Renal pelvis (tissue), 1 donor: ENCODE measurements at regions not wholly inside any gene's neighbourhood (a gene's known extent, or its start where the extent isn't known, plus 50 kb on each side); places are given as distances from the start of the nearest gene placed in this dataset.
"Not testable (repeated sequence)": the region's sequence is repeated elsewhere in the genome, so short reads cannot be mapped to it uniquely, and the experiment has no call there.

Experiments
- DNase-seq: peaks from one replicate; pipeline ENCODE4 v3.0.0-alpha.2; 2013

- DNase-seq, result no peak
Observed at GRCh38 chr5:138702166-138703077, 50.8 kb upstream of the CTNNA1 start.

GRCh38 chr5:138701678-138702077, 51.5 kb upstream of the CTNNA1 start:
- no peak for DNase-seq

- no peak for DNase-seq
Observed at GRCh38 chr5:138700581-138701362, 52.5 kb upstream of the CTNNA1 start.

GRCh38 chr5:138699482-138699881, 53.7 kb upstream of the CTNNA1 start:
- no peak for DNase-seq

GRCh38 chr5:138698713-138699112, 54.5 kb upstream of the CTNNA1 start:
- DNase-seq, result no peak

GRCh38 chr5:138697720-138698360, 55.4 kb upstream of the CTNNA1 start:
- DNase-seq, result no peak

GRCh38 chr5:138696501-138696900, 56.7 kb upstream of the CTNNA1 start:
- no peak for DNase-seq

- DNase-seq, result no peak
Observed at GRCh38 chr5:138695781-138696180, 57.4 kb upstream of the CTNNA1 start.

GRCh38 chr5:138694146-138694545, 59.1 kb upstream of the CTNNA1 start:
- DNase-seq, result no peak

GRCh38 chr5:138692370-138692769, 60.9 kb upstream of the CTNNA1 start:
- no peak for DNase-seq

GRCh38 chr5:138686668-138687067, 66.6 kb upstream of the CTNNA1 start:
- no peak for DNase-seq

- DNase-seq, result no peak
Observed at GRCh38 chr5:138685193-138685745, 68.0 kb upstream of the CTNNA1 start.

- DNase-seq, result not testable (repeated sequence)
Observed at GRCh38 chr5:138682462-138682861, 70.8 kb upstream of the CTNNA1 start.

GRCh38 chr5:138678826-138679225, 74.4 kb upstream of the CTNNA1 start:
- not testable (repeated sequence) for DNase-seq

- no peak for DNase-seq
Observed at GRCh38 chr5:138677782-138678181, 75.4 kb upstream of the CTNNA1 start.

GRCh38 chr5:138676556-138677193, 76.5 kb upstream of the CTNNA1 start:
- no peak for DNase-seq

GRCh38 chr5:138676002-138676401, 77.2 kb upstream of the CTNNA1 start:
- no peak for DNase-seq

GRCh38 chr5:138668451-138669380, 84.5 kb upstream of the CTNNA1 start:
- DNase-seq, result no peak

GRCh38 chr5:138667782-138668331, 85.4 kb upstream of the CTNNA1 start:
- not testable (repeated sequence) for DNase-seq

GRCh38 chr5:138666226-138666742, 86.9 kb upstream of the CTNNA1 start:
- DNase-seq, result no peak
